NT2/D1 (cell line): ENCODE measurements at regions not wholly inside any gene's neighbourhood (a gene's known extent, or its start where the extent isn't known, plus 50 kb on each side); places are given as distances from the start of the nearest gene placed in this dataset.

ENCODE experiments used
- DNase-seq: peaks from one replicate; pipeline ENCODE4 v3.0.0-alpha.2; 2011; ENCODE audit warnings: low read depth, low spot score
- H3K27me3 ChIP-seq: 2 replicates; pipeline ENCODE4 v1.6.0; 2011; ENCODE audit warnings: mild to moderate bottlenecking; ENCODE audit not compliant: insufficient read length, insufficient read depth
- H3K36me3 ChIP-seq: 2 replicates; pipeline ENCODE4 v1.6.1; 2011; ENCODE audit warnings: mild to moderate bottlenecking, low read length, mixed read lengths; ENCODE audit not compliant: insufficient read depth, insufficient read length
- H3K4me1 ChIP-seq: 2 replicates; pipeline ENCODE4 v1.5.1; 2011; ENCODE audit not compliant: insufficient read depth, insufficient read length
- H3K4me3 ChIP-seq: 2 replicates; pipeline ENCODE4 v1.5.1; 2011; ENCODE audit warnings: low read depth; ENCODE audit not compliant: insufficient read length
- H3K9ac ChIP-seq: 2 replicates; pipeline ENCODE4 v1.6.0; 2011; ENCODE audit warnings: low read depth; ENCODE audit not compliant: insufficient read length
- H3K9me3 ChIP-seq: 2 replicates; pipeline ENCODE4 v1.5.1; 2011; ENCODE audit warnings: mild to moderate bottlenecking, low read length; ENCODE audit not compliant: insufficient read depth
- SUZ12 ChIP-seq: IDR thresholded peaks from 2 replicates; pipeline ENCODE4 v1.6.1; 2011; ENCODE audit not compliant: insufficient read length, insufficient read depth; ENCODE audit errors: extremely low read depth
- YY1 ChIP-seq: IDR thresholded peaks from 2 replicates; pipeline ENCODE4 v1.6.1; 2011; ENCODE audit not compliant: insufficient read length, insufficient read depth
- ZNF274 ChIP-seq: IDR thresholded peaks from 2 replicates; pipeline ENCODE4 v1.6.1; 2011; ENCODE audit warnings: mild to moderate bottlenecking, low read depth, low read length

- DNase-seq, result no peak
- H3K4me3 ChIP-seq, result no peak overlapping the region
- peaks cover 7% of the 10 kb centered on the region for H3K4me1 ChIP-seq
- H3K9me3 ChIP-seq, result no peaks in the 10 kb centered on the region; the same call in 1 of the 2 replicates
- H3K9ac ChIP-seq, result no peak overlapping the region
- TF ChIP-seq YY1, result no peak
- no peak for TF ChIP-seq SUZ12
- TF ChIP-seq ZNF274, result no peak
- H3K36me3 ChIP-seq, result no peaks in the 10 kb centered on the region
- H3K27me3 ChIP-seq, result peaks cover 30% of the 10 kb centered on the region
These were observed 60.8 kb upstream of the HES1 start for GRCh38 chr3:194075088-194075615.

GRCh38 chr3:194075802-194076460 lies 60.0 kb upstream of the HES1 start:
- Histone ChIP-seq H3K9me3 (no peaks in the 10 kb centered on the region), H3K27me3 (peaks cover 26% of the 10 kb centered on the region), H3K9ac (no peak overlapping the region), H3K4me3 (no peak overlapping the region), H3K36me3 (no peaks in the 10 kb centered on the region), H3K4me1 (peaks cover 4% of the 10 kb centered on the region)
- no peak for TF ChIP-seq YY1
- no peak for TF ChIP-seq ZNF274
- no peak for TF ChIP-seq SUZ12
- DNase-seq, result no peak

GRCh38 chr3:194076475-194076874 lies 59.5 kb upstream of the HES1 start:
- H3K4me3 ChIP-seq, result no peak overlapping the region
- no peak overlapping the region for H3K9ac ChIP-seq
- peaks cover 24% of the 10 kb centered on the region for H3K27me3 ChIP-seq

GRCh38 chr3:194077602-194078001 lies 58.3 kb upstream of the HES1 start:
- Histone ChIP-seq H3K9ac (no peak overlapping the region), H3K4me3 (no peak overlapping the region), H3K27me3 (peaks cover 13% of the 10 kb centered on the region), H3K36me3 (no peaks in the 10 kb centered on the region), H3K9me3 (no peaks in the 10 kb centered on the region), H3K4me1 (peaks cover 2% of the 10 kb centered on the region)
- no peak for DNase-seq
- TF ChIP-seq SUZ12, result no peak
- no peak for TF ChIP-seq ZNF274
- TF ChIP-seq YY1, result no peak

More at GRCh38 chr3:194076475-194076874, 59.5 kb upstream of the HES1 start:
- TF ChIP-seq YY1, result no peak
- TF ChIP-seq SUZ12, result no peak
- TF ChIP-seq ZNF274, result no peak
- DNase-seq, result no peak
- no peaks in the 10 kb centered on the region for H3K9me3 ChIP-seq
- no peaks in the 10 kb centered on the region for H3K36me3 ChIP-seq
- peaks cover 2% of the 10 kb centered on the region for H3K4me1 ChIP-seq

- peaks cover 11% of the 10 kb centered on the region for H3K27me3 ChIP-seq
- no peak for TF ChIP-seq YY1
- no peak for TF ChIP-seq ZNF274
- TF ChIP-seq SUZ12, result no peak
These were observed 57.7 kb upstream of the HES1 start for GRCh38 chr3:194078045-194078821.

GRCh38 chr3:194079702-194080172 lies 56.2 kb upstream of the HES1 start:
- Histone ChIP-seq H3K4me1 (peaks cover 2% of the 10 kb centered on the region), H3K9ac (no peak overlapping the region), H3K9me3 (no peaks in the 10 kb centered on the region), H3K27me3 (peaks cover 22% of the 10 kb centered on the region), H3K36me3 (no peaks in the 10 kb centered on the region), H3K4me3 (no peak overlapping the region)
- no peak for DNase-seq
- no peak for TF ChIP-seq SUZ12
- TF ChIP-seq ZNF274, result no peak
- TF ChIP-seq YY1, result no peak

More at GRCh38 chr3:194078045-194078821, 57.7 kb upstream of the HES1 start:
- H3K9ac ChIP-seq, result no peak overlapping the region
- H3K4me3 ChIP-seq, result no peak overlapping the region
- H3K36me3 ChIP-seq, result no peaks in the 10 kb centered on the region
- DNase-seq, result no peak
- H3K9me3 ChIP-seq, result no peaks in the 10 kb centered on the region
- peaks cover 2% of the 10 kb centered on the region for H3K4me1 ChIP-seq

- H3K27me3 ChIP-seq, result peaks cover 19% of the 10 kb centered on the region
- H3K36me3 ChIP-seq, result no peaks in the 10 kb centered on the region
- no peak for DNase-seq
- no peak overlapping the region for H3K9ac ChIP-seq
- no peaks in the 10 kb centered on the region for H3K9me3 ChIP-seq
- no peak overlapping the region for H3K4me3 ChIP-seq
- TF ChIP-seq YY1 (peak; percentile 13), SUZ12 (no peak), ZNF274 (no peak)
- H3K4me1 ChIP-seq, result peaks cover 2% of the 10 kb centered on the region
These were observed 55.5 kb upstream of the HES1 start for GRCh38 chr3:194080436-194080835.
